H9 (cell line): ENCODE measurements at regions not wholly inside any gene's neighbourhood (a gene's known extent, or its start where the extent isn't known, plus 50 kb on each side); places are given as distances from the start of the nearest gene placed in this dataset.
"Not testable (repeated sequence)": the region's sequence is repeated elsewhere in the genome, so short reads cannot be mapped to it uniquely, and the experiment has no call there.

ENCODE experiments used
- DNase-seq: peaks from one replicate; pipeline ENCODE4 v3.0.0-alpha.2; 2017
- H2AFZ ChIP-seq: one replicate; pipeline ENCODE4 v1.6.1; 2013; ENCODE audit warnings: mild to moderate bottlenecking, low read length, control low read depth, moderate library complexity
- H2AK5ac ChIP-seq: 2 replicates; pipeline ENCODE4 v1.6.1; 2013; ENCODE audit warnings: low read length, control low read depth, mixed read lengths; ENCODE audit not compliant: insufficient read length
- H2BK120ac ChIP-seq: one replicate; pipeline ENCODE4 v1.6.1; 2013; ENCODE audit warnings: low read depth, mild to moderate bottlenecking, low read length, control low read depth, inconsistent platforms; ENCODE audit not compliant: poor library complexity, severe bottlenecking
- H2BK12ac ChIP-seq: 2 replicates; pipeline ENCODE4 v1.6.1; 2013; ENCODE audit warnings: low read length, control low read depth, mixed read lengths, low read depth; ENCODE audit not compliant: insufficient read length
- H2BK15ac ChIP-seq: 2 replicates; pipeline ENCODE4 v1.6.1; 2013; ENCODE audit warnings: low read depth, low read length, control low read depth
- H2BK20ac ChIP-seq: one replicate; pipeline ENCODE4 v1.6.1; 2013; ENCODE audit warnings: low read depth, mild to moderate bottlenecking, low read length, control low read depth, inconsistent platforms; ENCODE audit not compliant: poor library complexity, severe bottlenecking
- H2BK5ac ChIP-seq: 2 replicates; pipeline ENCODE4 v1.6.1; 2013; ENCODE audit warnings: low read length, control low read depth, mixed read lengths; ENCODE audit not compliant: insufficient read length
- H3K14ac ChIP-seq: 2 replicates; pipeline ENCODE4 v1.6.1; 2013; ENCODE audit warnings: low read length, control low read depth; ENCODE audit not compliant: insufficient read depth
- H3K18ac ChIP-seq: 2 replicates; pipeline ENCODE4 v1.6.1; 2013; ENCODE audit warnings: low read depth, mild to moderate bottlenecking, mixed read lengths, low read length, control low read depth; ENCODE audit not compliant: insufficient read length
- H3K23ac ChIP-seq: 2 replicates; pipeline ENCODE4 v1.6.1; 2013; ENCODE audit warnings: low read length, control low read depth, mixed read lengths, low read depth; ENCODE audit not compliant: insufficient read length
- H3K23me2 ChIP-seq: 2 replicates; pipeline ENCODE4 v1.6.1; 2013; ENCODE audit warnings: low read depth, mild to moderate bottlenecking, mixed read lengths, low read length, control low read depth; ENCODE audit not compliant: insufficient read length, poor library complexity, severe bottlenecking
- H3K27ac ChIP-seq: 2 replicates; pipeline ENCODE4 v1.5.1; 2013; ENCODE audit warnings: low read length, control low read depth, mixed read lengths, low read depth; ENCODE audit not compliant: insufficient read length
- H3K27me3 ChIP-seq: 2 replicates; pipeline ENCODE4 v1.6.1; 2013; ENCODE audit warnings: low read length, control low read depth, inconsistent platforms; ENCODE audit not compliant: insufficient read depth
- H3K4ac ChIP-seq: 2 replicates; pipeline ENCODE4 v1.6.1; 2013; ENCODE audit warnings: low read depth, mild to moderate bottlenecking, control low read depth, inconsistent platforms, low read length, moderate library complexity
- H3K4me1 ChIP-seq: 2 replicates; pipeline ENCODE4 v1.6.1; 2013; ENCODE audit warnings: low read length, control low read depth, inconsistent platforms; ENCODE audit not compliant: insufficient read depth
- H3K4me2 ChIP-seq: 2 replicates; pipeline ENCODE4 v1.6.1; 2013; ENCODE audit warnings: low read length, control low read depth, mixed read lengths; ENCODE audit not compliant: insufficient read length, insufficient read depth
- H3K56ac ChIP-seq: 2 replicates; pipeline ENCODE4 v1.6.1; 2013; ENCODE audit warnings: low read depth, mild to moderate bottlenecking, mixed read lengths, low read length, control low read depth; ENCODE audit not compliant: insufficient read length
- H3K79me1 ChIP-seq: 2 replicates; pipeline ENCODE4 v1.6.1; 2013; ENCODE audit warnings: low read depth, mild to moderate bottlenecking, moderate library complexity, low read length, control low read depth, inconsistent platforms; ENCODE audit not compliant: insufficient read depth, poor library complexity, severe bottlenecking
- H3K79me2 ChIP-seq: 2 replicates; pipeline ENCODE4 v1.6.1; 2013; ENCODE audit warnings: low read length, control low read depth, inconsistent platforms; ENCODE audit not compliant: insufficient read depth
- H3K9ac ChIP-seq: 2 replicates; pipeline ENCODE4 v1.6.1; 2013; ENCODE audit warnings: low read length, control low read depth, mixed read lengths; ENCODE audit not compliant: insufficient read length; ENCODE audit errors: extremely low read depth
- H3K9me3 ChIP-seq: one replicate; pipeline ENCODE4 v1.6.1; 2013; ENCODE audit warnings: low read depth, low read length, inconsistent platforms; ENCODE audit not compliant: control insufficient read depth
- H3T11ph ChIP-seq: one replicate; pipeline ENCODE4 v1.6.1; 2013; ENCODE audit warnings: mild to moderate bottlenecking, low read length, control low read depth, inconsistent platforms
- H4K20me1 ChIP-seq: one replicate; pipeline ENCODE4 v1.6.1; 2013; ENCODE audit not compliant: control insufficient read depth, insufficient read length, insufficient read depth
- H4K5ac ChIP-seq: 2 replicates; pipeline ENCODE4 v1.6.1; 2013; ENCODE audit warnings: low read depth, mild to moderate bottlenecking, mixed read lengths, low read length, control low read depth; ENCODE audit not compliant: insufficient read length
- H4K8ac ChIP-seq: replicated peaks from 2 replicates; pipeline ENCODE4 v1.6.1; 2013; ENCODE audit warnings: low read length, control low read depth, mixed read lengths, low read depth; ENCODE audit not compliant: insufficient read length
- H4K91ac ChIP-seq: 2 replicates; pipeline ENCODE4 v1.6.1; 2013; ENCODE audit warnings: low read depth, mild to moderate bottlenecking, moderate library complexity, mixed read lengths, low read length, control low read depth; ENCODE audit not compliant: insufficient read length
- H3K27ac Mint-ChIP-seq, 3 experiments: 2 replicates in 2 of 3; 3 replicates in 1 of 3; pipeline ENCODE4 v1.8.0; 2020 to 2021; ENCODE audit warnings: mixed read lengths in 3 of 3, mild to moderate bottlenecking in 1 of 3, moderate library complexity in 1 of 3
- H3K27me3 Mint-ChIP-seq: 2 replicates; pipeline ENCODE4 v1.8.0; 2021; ENCODE audit warnings: low read depth, mild to moderate bottlenecking, moderate library complexity, mixed read lengths
- H3K36me3 Mint-ChIP-seq, 3 experiments: 2 replicates in 2 of 3; 3 replicates in 1 of 3; pipeline ENCODE4 v1.8.0; 2020 to 2021; ENCODE audit warnings: low read depth in 3 of 3, mixed read lengths in 3 of 3; ENCODE audit not compliant: insufficient read depth in 1 of 3
- H3K4me1 Mint-ChIP-seq, 2 experiments: 2 replicates each; pipeline ENCODE4 v1.8.0; 2020; ENCODE audit warnings: mixed read lengths in 2 of 2
- H3K4me3 Mint-ChIP-seq, 2 experiments: 2 replicates in 1 of 2; 3 replicates in 1 of 2; pipeline ENCODE4 v1.8.0; 2020 to 2021; ENCODE audit warnings: mild to moderate bottlenecking in 2 of 2, mixed read lengths in 2 of 2, moderate library complexity in 1 of 2
- H3K9me3 Mint-ChIP-seq, 2 experiments: 2 replicates in 1 of 2; 3 replicates in 1 of 2; pipeline ENCODE4 v1.8.0; 2020; ENCODE audit warnings: mild to moderate bottlenecking in 2 of 2, mixed read lengths in 2 of 2, moderate library complexity in 1 of 2
- WGBS: extraction: QIAGEN DNeasy Blood & Tissue Kit; methylation state at CpG from one replicate; pipeline ENCODE4 v1.1.7; 2013; ENCODE audit warnings: missing lambda C conversion rate, low lambda C conversion rate, mixed read lengths; ENCODE audit not compliant: insufficient read length; ENCODE audit errors: extremely low coverage; 5-methylcytosine and 5-hydroxymethylcytosine counted together
- TF ChIP-seq, protein P1 (sequence below): fragments of 200-600 bp; sonication (generic); conservative IDR thresholded peaks from 3 replicates; pipeline ENCODE4 v1.8.0; 2021; ENCODE audit warnings: antibody characterized with exemption, mild to moderate bottlenecking

GRCh38 chr3:140883428-140884040 lies 58.1 kb upstream of the SLC25A36 start:
- H3K4me1 Mint-ChIP-seq = peaks cover 0 to 5% of the 10 kb centered on the region in 2 experiments; a peak in 1 of 4 replicates
- no peak overlapping the region for H3K18ac ChIP-seq
- H3K4me2 ChIP-seq = no peak overlapping the region
- H4K91ac ChIP-seq = no peak overlapping the region
- no peaks in the 10 kb centered on the region for H3K79me1 ChIP-seq
- H2AFZ ChIP-seq = no peak overlapping the region
- no peak overlapping the region for H4K8ac ChIP-seq
- no peaks in the 10 kb centered on the region for H3K23me2 ChIP-seq
- no CpG with 5 or more reads among the region's 4 CpGs for WGBS
- H3K79me2 ChIP-seq = no peaks in the 10 kb centered on the region
- H3K9me3 ChIP-seq = no peaks in the 10 kb centered on the region
- H3T11ph ChIP-seq = no peak overlapping the region
- H3K4me1 ChIP-seq = no peaks in the 10 kb centered on the region
- H4K20me1 ChIP-seq = no peaks in the 10 kb centered on the region
- peaks cover 15 to 36% (median 27%) of the 10 kb centered on the region in 3 experiments for H3K36me3 Mint-ChIP-seq
- no peak overlapping the region for H3K4me3 Mint-ChIP-seq
- no peaks in the 10 kb centered on the region; the same call in 1 of the 2 replicates for H3K27me3 Mint-ChIP-seq
- no peak overlapping the region for H3K4ac ChIP-seq
- no peak overlapping the region for H3K9ac ChIP-seq
- TF ChIP-seq, protein P1, sequence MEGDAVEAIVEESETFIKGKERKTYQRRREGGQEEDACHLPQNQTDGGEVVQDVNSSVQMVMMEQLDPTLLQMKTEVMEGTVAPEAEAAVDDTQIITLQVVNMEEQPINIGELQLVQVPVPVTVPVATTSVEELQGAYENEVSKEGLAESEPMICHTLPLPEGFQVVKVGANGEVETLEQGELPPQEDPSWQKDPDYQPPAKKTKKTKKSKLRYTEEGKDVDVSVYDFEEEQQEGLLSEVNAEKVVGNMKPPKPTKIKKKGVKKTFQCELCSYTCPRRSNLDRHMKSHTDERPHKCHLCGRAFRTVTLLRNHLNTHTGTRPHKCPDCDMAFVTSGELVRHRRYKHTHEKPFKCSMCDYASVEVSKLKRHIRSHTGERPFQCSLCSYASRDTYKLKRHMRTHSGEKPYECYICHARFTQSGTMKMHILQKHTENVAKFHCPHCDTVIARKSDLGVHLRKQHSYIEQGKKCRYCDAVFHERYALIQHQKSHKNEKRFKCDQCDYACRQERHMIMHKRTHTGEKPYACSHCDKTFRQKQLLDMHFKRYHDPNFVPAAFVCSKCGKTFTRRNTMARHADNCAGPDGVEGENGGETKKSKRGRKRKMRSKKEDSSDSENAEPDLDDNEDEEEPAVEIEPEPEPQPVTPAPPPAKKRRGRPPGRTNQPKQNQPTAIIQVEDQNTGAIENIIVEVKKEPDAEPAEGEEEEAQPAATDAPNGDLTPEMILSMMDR = no peak
- no peak overlapping the region for H2BK120ac ChIP-seq
- no peak overlapping the region for H3K14ac ChIP-seq
- no peak overlapping the region for H2AK5ac ChIP-seq
- no peak overlapping the region for H2BK15ac ChIP-seq
- no peak overlapping the region for H2BK12ac ChIP-seq
- no peak overlapping the region for H4K5ac ChIP-seq
- H3K27me3 ChIP-seq = no peaks in the 10 kb centered on the region
- no peak for DNase-seq
- H3K23ac ChIP-seq = no peak overlapping the region
- H3K27ac ChIP-seq = no peak overlapping the region
- peaks cover 38 to 40% of the 10 kb centered on the region in 2 experiments for H3K9me3 Mint-ChIP-seq
- no peak overlapping the region for H3K56ac ChIP-seq
- H2BK20ac ChIP-seq = no peak overlapping the region
- no peak overlapping the region for H3K27ac Mint-ChIP-seq
- no peak overlapping the region for H2BK5ac ChIP-seq

DNA sequence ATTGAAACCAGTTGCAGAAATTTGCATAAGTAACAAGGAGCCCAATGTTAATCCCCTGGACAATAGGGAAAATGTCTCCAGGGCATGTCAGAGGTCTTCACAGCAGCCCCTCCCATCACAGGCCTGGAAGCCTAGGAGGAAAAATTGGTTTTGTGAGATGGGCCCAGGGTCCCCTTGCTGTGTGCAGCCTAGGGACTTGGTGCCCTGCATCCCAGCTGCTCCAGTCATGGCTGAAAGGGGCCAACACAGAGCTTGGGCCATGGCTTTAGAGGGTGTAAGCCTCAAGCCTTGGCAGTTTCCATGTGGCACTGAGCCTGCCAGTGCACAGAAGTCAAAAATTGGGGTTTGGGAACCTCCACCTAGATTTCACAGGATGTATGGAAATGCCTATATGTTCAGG lies 55.9 kb upstream of the SLC25A36 start:
- not testable (repeated sequence) for H4K91ac ChIP-seq, H3T11ph ChIP-seq, H3K79me2 ChIP-seq, H4K20me1 ChIP-seq, H3K79me1 ChIP-seq, H3K18ac ChIP-seq, H2BK120ac ChIP-seq, H2AFZ ChIP-seq, H3K56ac ChIP-seq, H3K9ac ChIP-seq, H3K27ac ChIP-seq, H2BK5ac ChIP-seq, H4K5ac ChIP-seq, H3K4me2 ChIP-seq, H3K4me1 ChIP-seq, H3K9me3 ChIP-seq, H3K23ac ChIP-seq, H3K23me2 ChIP-seq, H2AK5ac ChIP-seq, H3K4ac ChIP-seq, H3K14ac ChIP-seq, H3K27me3 Mint-ChIP-seq, H3K4me3 Mint-ChIP-seq, H4K8ac ChIP-seq, DNase-seq, H2BK20ac ChIP-seq, H3K27ac Mint-ChIP-seq, H2BK12ac ChIP-seq, H3K4me1 Mint-ChIP-seq, H2BK15ac ChIP-seq, H3K27me3 ChIP-seq
- H3K9me3 Mint-ChIP-seq = peaks cover 33 to 35% of the 10 kb centered on the region in 2 experiments
- H3K36me3 Mint-ChIP-seq = peaks cover 12 to 32% (median 22%) of the 10 kb centered on the region in 3 experiments
